ENCODE measurements at regions not wholly inside any gene's neighbourhood (a gene's known extent, or its start where the extent isn't known, plus 50 kb on each side); places are given as distances from the start of the nearest gene placed in this dataset.
A peak's percentile ranks its signal among the peaks of the same experiment; 100 is the strongest.

- intact Hi-C loops (cut with micrococcal nuclease), result no loop called here
- H3K27me3 Mint-ChIP-seq, result peaks cover 0 to 4% of the 10 kb centered on the region in 2 donors
- Histone ChIP-seq H3K27ac (ENCODE audit: low read depth, low read length) (no peak overlapping the region), H3K4me1 (ENCODE audit: insufficient read depth, low read length) (peaks cover under 1% of the 10 kb centered on the region), H3K4me3 (ENCODE audit: low read length in 2 of 2) (no peak overlapping the region), H3K27me3 (ENCODE audit: insufficient read depth, low read length) (no peaks in the 10 kb centered on the region), H3K36me3 (ENCODE audit: insufficient read depth, low read length) (no peaks in the 10 kb centered on the region), H3K9me3 (ENCODE audit: control insufficient read depth in 1 of 2, low read length in 2 of 2) (no peaks in the 10 kb centered on the region)
- H3K9me3 Mint-ChIP-seq, result peaks cover 0 to 3% (median 0%) of the 10 kb centered on the region in 8 donors
- no peak overlapping the region for H3K27ac Mint-ChIP-seq
- peaks cover 0 to 6% (median 4%) of the 10 kb centered on the region in 4 donors for H3K4me1 Mint-ChIP-seq
- ChIA-PET CTCF (ENCODE audit: partially characterized antibody) (interaction anchor here (1.0 kb wide), 1 partner anchor 13 kb away, joined by 3 read pairs; no protein-coding TSS in a partner anchor), POLR2A (ENCODE audit: partially characterized antibody) (no interaction called here)
- no peak overlapping the region for H3K4me3 Mint-ChIP-seq
- no peak for DNase-seq
- H3K36me3 Mint-ChIP-seq, result no peaks in the 10 kb centered on the region
Measured at GRCh38 chr12:131587565-131587964, 123.3 kb upstream of the SFSWAP start.

GRCh38 chr12:131589221-131589897 is 121.5 kb upstream of the SFSWAP start:
- Histone ChIP-seq H3K27ac (ENCODE audit: low read depth, low read length) (no peak overlapping the region), H3K9me3 (ENCODE audit: control insufficient read depth in 1 of 2, low read length in 2 of 2) (no peaks in the 10 kb centered on the region), H3K4me3 (ENCODE audit: low read length in 2 of 2) (no peak overlapping the region), H3K4me1 (ENCODE audit: insufficient read depth, low read length) (peaks cover 11% of the 10 kb centered on the region), H3K27me3 (ENCODE audit: insufficient read depth, low read length) (no peaks in the 10 kb centered on the region), H3K36me3 (ENCODE audit: insufficient read depth, low read length) (no peaks in the 10 kb centered on the region)
- peaks cover 0 to 3% (median 0%) of the 10 kb centered on the region in 8 donors for H3K9me3 Mint-ChIP-seq
- peaks cover 0 to 2% of the 10 kb centered on the region in 2 donors for H3K27me3 Mint-ChIP-seq
- POLR2A ChIA-PET (ENCODE audit: partially characterized antibody), result no interaction called here
- H3K36me3 Mint-ChIP-seq, result no peaks in the 10 kb centered on the region
- no peak overlapping the region for H3K4me3 Mint-ChIP-seq
- CTCF ChIA-PET (ENCODE audit: partially characterized antibody), result interaction anchor here (0.8 kb wide), 1 partner anchor 15 kb away, joined by 3 read pairs; no protein-coding TSS in a partner anchor
- intact Hi-C loops (cut with micrococcal nuclease), result no loop called here
- peaks cover 10 to 16% (median 10%) of the 10 kb centered on the region in 4 donors for H3K4me1 Mint-ChIP-seq
- H3K27ac Mint-ChIP-seq, result peak overlapping the region in 1 of 7 donors; percentile 1
- no peak for DNase-seq

GRCh38 chr12:131589966-131590365 is 120.9 kb upstream of the SFSWAP start:
- peaks cover 11% of the 10 kb centered on the region for H3K4me1 ChIP-seq (ENCODE audit: insufficient read depth, low read length)

GRCh38 chr12:131591136-131591535 is 119.8 kb upstream of the SFSWAP start:
- CTCF ChIA-PET (ENCODE audit: partially characterized antibody), result no interaction called here

More at GRCh38 chr12:131589966-131590365, 120.9 kb upstream of the SFSWAP start:
- ChIA-PET POLR2A (ENCODE audit: partially characterized antibody) (interaction anchor here (1.4 kb wide), 1 partner anchor 15 kb away, joined by 3 read pairs; no protein-coding TSS in a partner anchor), CTCF (ENCODE audit: partially characterized antibody) (interaction anchor here (0.8 kb wide), 1 partner anchor 14 kb away, joined by 3 read pairs; no protein-coding TSS in a partner anchor)
- Mint-ChIP-seq H3K9me3 (peaks cover 0 to 3% (median 0%) of the 10 kb centered on the region in 8 donors), H3K4me3 (no peak overlapping the region), H3K27ac (peak overlapping the region in 1 of 7 donors; percentile 25), H3K27me3 (peaks cover 0 to 2% of the 10 kb centered on the region in 2 donors), H3K36me3 (no peaks in the 10 kb centered on the region), H3K4me1 (peaks cover 10 to 16% (median 10%) of the 10 kb centered on the region in 4 donors)
- no peak for DNase-seq
- H3K4me3 ChIP-seq (ENCODE audit: low read length in 2 of 2), result no peak overlapping the region
- no peaks in the 10 kb centered on the region for H3K9me3 ChIP-seq (ENCODE audit: control insufficient read depth in 1 of 2, low read length in 2 of 2)
- no peaks in the 10 kb centered on the region for H3K36me3 ChIP-seq (ENCODE audit: insufficient read depth, low read length)
- intact Hi-C loops (cut with micrococcal nuclease), result no loop called here
- no peak overlapping the region for H3K27ac ChIP-seq (ENCODE audit: low read depth, low read length)
- no peaks in the 10 kb centered on the region for H3K27me3 ChIP-seq (ENCODE audit: insufficient read depth, low read length)

GRCh38 chr12:131591714-131592709 is 118.9 kb upstream of the SFSWAP start:
- H3K36me3 ChIP-seq (ENCODE audit: insufficient read depth, low read length), result no peaks in the 10 kb centered on the region
- Mint-ChIP-seq H3K27me3 (no peaks in the 10 kb centered on the region), H3K27ac (no peak overlapping the region), H3K9me3 (no peaks in the 10 kb centered on the region), H3K4me3 (no peak overlapping the region), H3K4me1 (peaks cover 10 to 16% (median 10%) of the 10 kb centered on the region in 4 donors), H3K36me3 (no peaks in the 10 kb centered on the region)
- no peaks in the 10 kb centered on the region for H3K9me3 ChIP-seq (ENCODE audit: control insufficient read depth in 1 of 2, low read length in 2 of 2)
- DNase-seq, result no peak
- CTCF ChIA-PET (ENCODE audit: partially characterized antibody), result interaction anchor here (0.9 kb wide), 1 partner anchor 12 kb away, joined by 5 read pairs; no protein-coding TSS in a partner anchor
- intact Hi-C loops (cut with micrococcal nuclease), result no loop called here
- no peaks in the 10 kb centered on the region for H3K27me3 ChIP-seq (ENCODE audit: insufficient read depth, low read length)
- POLR2A ChIA-PET (ENCODE audit: partially characterized antibody), result interaction anchor here (1.2 to 1.9 kb wide), 3 partner anchors 12 to 119 kb away, joined by 4 to 15 read pairs (median 7); partner anchors contain the start of gene SFSWAP
- H3K4me1 ChIP-seq (ENCODE audit: insufficient read depth, low read length), result peaks cover 11% of the 10 kb centered on the region
- no peak overlapping the region for H3K4me3 ChIP-seq (ENCODE audit: low read length in 2 of 2)
- no peak overlapping the region for H3K27ac ChIP-seq (ENCODE audit: low read depth, low read length)

More at GRCh38 chr12:131591136-131591535, 119.8 kb upstream of the SFSWAP start:
- Mint-ChIP-seq H3K4me3 (no peak overlapping the region), H3K9me3 (no peaks in the 10 kb centered on the region), H3K4me1 (peaks cover 10 to 16% (median 10%) of the 10 kb centered on the region in 4 donors), H3K27me3 (no peaks in the 10 kb centered on the region), H3K27ac (no peak overlapping the region), H3K36me3 (no peaks in the 10 kb centered on the region)
- H3K4me1 ChIP-seq (ENCODE audit: insufficient read depth, low read length), result peaks cover 11% of the 10 kb centered on the region
- H3K9me3 ChIP-seq (ENCODE audit: control insufficient read depth in 1 of 2, low read length in 2 of 2), result no peaks in the 10 kb centered on the region
- no peak for DNase-seq
- no peaks in the 10 kb centered on the region for H3K36me3 ChIP-seq (ENCODE audit: insufficient read depth, low read length)
- H3K27ac ChIP-seq (ENCODE audit: low read depth, low read length), result no peak overlapping the region
- intact Hi-C loops (cut with micrococcal nuclease), result no loop called here
- POLR2A ChIA-PET (ENCODE audit: partially characterized antibody), result interaction anchor here (1.4 to 1.9 kb wide), 2 partner anchors 14 to 120 kb away, joined by 3 to 7 read pairs; partner anchors contain the start of gene SFSWAP
- no peaks in the 10 kb centered on the region for H3K27me3 ChIP-seq (ENCODE audit: insufficient read depth, low read length)
- no peak overlapping the region for H3K4me3 ChIP-seq (ENCODE audit: low read length in 2 of 2)

GRCh38 chr12:131592972-131593371 is 117.9 kb upstream of the SFSWAP start:
- Mint-ChIP-seq H3K36me3 (no peaks in the 10 kb centered on the region), H3K27ac (peak overlapping the region in 6 of 7 donors; percentile 31 to 76 (median 52)), H3K4me3 (peak overlapping the region in 1 of 8 donors; percentile 44), H3K27me3 (no peaks in the 10 kb centered on the region), H3K9me3 (no peaks in the 10 kb centered on the region), H3K4me1 (peaks cover 10 to 16% (median 10%) of the 10 kb centered on the region in 4 donors)
- no peaks in the 10 kb centered on the region for H3K9me3 ChIP-seq (ENCODE audit: control insufficient read depth in 1 of 2, low read length in 2 of 2)
- H3K4me1 ChIP-seq (ENCODE audit: insufficient read depth, low read length), result peaks cover 11% of the 10 kb centered on the region
- H3K36me3 ChIP-seq (ENCODE audit: insufficient read depth, low read length), result no peaks in the 10 kb centered on the region
- no peak overlapping the region for H3K4me3 ChIP-seq (ENCODE audit: low read length in 2 of 2)
- no peak overlapping the region for H3K27ac ChIP-seq (ENCODE audit: low read depth, low read length)
- no peaks in the 10 kb centered on the region for H3K27me3 ChIP-seq (ENCODE audit: insufficient read depth, low read length)
- no peak for DNase-seq
- intact Hi-C loops (cut with micrococcal nuclease), result no loop called here
- CTCF ChIA-PET (ENCODE audit: partially characterized antibody), result interaction anchor here (1.2 kb wide), 1 partner anchor 10 kb away, joined by 3 read pairs; no protein-coding TSS in a partner anchor
- POLR2A ChIA-PET (ENCODE audit: partially characterized antibody), result interaction anchor here (1.2 to 1.9 kb wide), 3 partner anchors 11 to 118 kb away, joined by 4 to 15 read pairs (median 7); partner anchors contain the start of gene SFSWAP

All from CD4-positive, alpha-beta memory T cell (primary cell).